T-helper 1 cell treated with Interleukin-12 subunit alpha and Interleukin-12 subunit beta and Interleukin-4 antibody, amounts not matched to agents 30 ng/mL and 1 ng/mL, for 36 hours (primary cell): ENCODE measurements at regions not wholly inside any gene's neighbourhood (a gene's known extent, or its start where the extent isn't known, plus 50 kb on each side); places are given as distances from the start of the nearest gene placed in this dataset.

ENCODE experiments used
- intact Hi-C: fragments of 100-400 bp; cut with micrococcal nuclease; formaldehyde crosslinking; loops from one replicate; pipeline ENCODE4 v1.15.1; 2024

DNA sequence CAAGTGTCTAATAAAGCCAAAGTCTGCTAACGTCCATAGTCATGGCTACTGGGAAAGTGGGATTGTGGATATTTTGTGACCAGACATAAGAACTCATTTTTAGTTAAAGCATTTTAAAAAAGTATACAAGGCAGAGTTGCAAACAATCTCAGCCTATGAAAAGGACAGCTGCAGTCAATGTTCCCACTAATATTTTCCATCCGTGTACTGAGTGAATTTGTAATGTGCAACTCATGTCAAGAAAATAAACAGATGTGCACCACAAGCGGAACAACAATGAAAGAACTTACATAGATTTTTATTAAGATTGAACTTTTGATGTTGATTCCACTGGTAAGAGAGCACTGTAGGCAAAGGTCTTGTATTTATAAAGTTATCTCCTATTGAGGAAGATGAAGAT, 231.3 kb upstream of the SEMA6D start:
- intact Hi-C loops: no loop called here

DNA sequence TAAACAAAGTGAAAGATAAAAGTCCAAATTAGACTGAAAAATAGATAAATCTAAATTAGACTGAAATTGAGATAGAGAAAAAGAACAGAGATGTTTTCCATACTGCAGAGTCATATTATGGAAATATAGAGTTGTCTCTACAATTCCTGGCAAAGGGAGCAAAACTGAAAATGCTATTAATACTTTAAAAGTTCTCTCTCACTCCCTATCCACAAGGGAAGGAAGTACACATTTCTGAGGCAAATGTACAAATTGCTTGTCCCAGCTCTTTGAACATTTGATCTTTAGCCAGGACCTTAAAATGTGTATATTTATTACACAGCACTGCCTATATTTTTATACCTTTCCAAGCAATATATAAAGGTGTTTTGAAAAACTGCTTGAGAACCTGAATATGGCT, 225.1 kb upstream of the SEMA6D start:
- intact Hi-C loops: no loop called here

DNA sequence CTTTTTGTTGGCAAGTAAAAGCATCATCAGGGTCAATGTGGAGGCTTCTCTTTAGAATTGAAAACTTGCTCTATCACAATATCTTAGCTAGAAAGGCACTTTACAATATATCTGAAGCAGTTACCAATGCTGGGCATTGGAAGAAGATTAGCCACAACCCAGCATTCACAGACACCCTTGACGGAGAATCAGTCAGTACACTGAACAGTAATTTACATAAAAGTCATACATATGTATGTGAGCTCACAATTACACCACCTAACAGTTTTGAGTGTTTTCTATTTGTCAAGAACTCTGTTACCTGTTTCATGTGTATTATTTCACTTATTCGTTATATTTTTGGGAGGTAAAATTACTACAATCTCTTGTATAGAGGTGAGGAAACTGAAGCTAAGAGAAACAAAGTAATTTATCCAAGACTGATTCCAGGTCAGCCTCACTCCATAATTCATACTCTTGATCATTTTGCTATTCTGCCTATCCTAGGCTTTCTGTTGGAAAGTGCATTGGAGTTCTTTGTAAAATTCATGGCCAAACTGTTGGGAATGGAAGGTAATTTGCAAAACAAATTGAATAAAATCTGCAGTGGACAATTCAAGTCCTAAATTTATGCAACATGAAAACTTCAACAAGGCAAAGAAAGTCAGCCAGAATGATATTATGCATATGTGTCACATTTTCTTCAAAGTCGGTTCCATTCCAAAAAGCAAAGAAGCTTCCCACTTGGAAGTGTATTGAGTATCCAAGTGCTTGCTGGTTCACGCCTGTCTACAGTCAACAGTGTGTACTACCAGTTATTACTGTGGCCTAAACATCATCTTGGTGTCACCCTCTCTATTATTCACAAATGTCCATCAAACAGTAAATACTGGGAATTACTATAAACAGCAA, 223.7 kb upstream of the SEMA6D start:
- intact Hi-C loops: no loop called here

DNA sequence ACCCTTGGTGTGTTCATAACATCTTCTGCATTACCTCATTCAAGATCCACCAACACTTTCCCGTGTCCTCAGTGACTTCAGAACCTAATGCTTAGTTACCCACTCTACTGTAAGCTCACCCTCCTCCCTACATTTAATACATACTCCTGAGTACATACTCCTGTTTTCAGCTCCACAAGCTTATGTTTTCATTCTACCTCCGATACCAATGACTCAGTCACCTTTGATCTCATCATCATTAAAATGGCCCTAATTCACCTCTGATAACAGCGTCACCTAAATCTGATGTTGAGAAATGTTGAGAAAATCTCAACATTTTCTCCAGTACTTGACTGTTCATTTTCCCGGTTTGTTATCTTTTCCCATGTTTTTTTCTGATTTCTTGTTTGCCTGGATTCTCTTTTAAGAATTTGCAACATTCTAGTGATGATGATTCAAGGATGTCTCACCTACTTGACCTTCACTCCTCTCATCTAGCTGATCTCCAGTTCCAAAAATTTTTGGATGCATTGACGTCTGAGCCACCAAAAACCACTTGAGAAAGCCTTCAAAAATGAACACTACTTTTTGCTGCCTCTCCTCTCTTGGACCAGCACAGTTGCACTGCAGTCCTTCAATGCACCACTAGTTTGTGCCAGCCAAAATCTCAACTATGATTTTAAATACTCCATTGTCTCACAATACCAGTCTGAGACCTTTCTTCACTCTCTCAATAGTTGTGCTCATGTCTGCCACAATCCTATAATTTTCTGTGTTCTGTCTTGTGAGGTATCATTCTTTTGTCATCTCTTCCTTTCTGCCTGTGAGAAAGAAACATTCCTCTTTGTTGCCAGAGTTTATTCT, 220.7 kb upstream of the SEMA6D start:
- intact Hi-C loops: no loop called here

DNA sequence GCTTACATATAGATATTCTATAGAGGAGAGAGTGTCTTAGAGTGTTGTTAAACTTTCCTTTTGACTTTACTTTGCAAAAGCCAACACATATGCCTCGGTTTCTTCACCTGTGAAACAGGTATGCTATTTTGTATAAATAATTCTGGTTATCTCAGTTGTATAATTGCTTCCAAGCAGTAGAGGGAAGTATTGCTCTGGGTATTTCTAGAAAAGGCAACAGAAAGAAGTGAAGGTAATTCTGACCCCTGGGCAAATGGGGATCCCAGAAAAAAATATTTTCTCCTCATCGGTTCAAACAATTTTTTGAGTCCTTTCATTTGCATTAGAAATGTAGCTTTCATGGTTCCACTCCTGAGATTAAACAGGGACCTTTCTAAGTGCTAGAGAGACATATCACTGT, 216.5 kb upstream of the SEMA6D start:
- intact Hi-C loops: no loop called here

DNA sequence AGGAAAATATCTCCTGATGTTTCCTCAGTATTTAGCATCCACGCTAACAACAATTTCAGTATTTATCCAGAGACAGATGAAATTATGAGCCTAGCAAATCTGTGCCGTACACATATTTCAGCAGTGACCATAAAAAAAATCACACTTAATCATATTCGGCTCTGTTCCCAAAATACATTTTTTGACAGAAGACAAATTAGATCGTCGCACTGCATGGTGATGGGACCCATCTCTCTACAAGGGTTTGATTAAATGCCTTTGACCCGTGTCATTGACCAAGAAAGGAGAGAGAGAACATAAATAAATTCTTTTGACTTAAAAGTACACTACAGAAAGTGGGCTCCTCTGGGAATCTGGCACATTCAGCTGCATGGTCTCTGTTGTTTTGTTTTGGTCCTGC, 215.3 kb upstream of the SEMA6D start:
- intact Hi-C loops: no loop called here

DNA sequence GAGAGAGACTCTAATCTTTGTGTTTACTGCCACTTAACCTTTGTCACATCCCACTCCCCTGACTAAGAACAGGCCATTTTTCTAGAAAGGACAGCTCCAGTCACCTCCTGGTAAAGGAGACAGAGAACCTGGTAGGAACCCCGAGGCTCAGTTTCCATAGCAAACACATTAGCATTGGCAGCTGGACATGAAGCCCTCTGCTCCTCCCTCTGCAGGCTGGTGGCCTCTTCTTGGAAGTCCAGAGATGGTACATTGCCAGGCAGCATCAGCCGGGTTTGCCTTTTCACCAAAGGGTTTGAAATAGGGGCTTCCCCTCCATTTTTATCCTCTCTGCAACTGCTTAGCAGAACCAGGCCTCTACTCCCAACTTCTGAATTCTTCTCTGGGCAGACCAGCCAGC, 213.4 kb upstream of the SEMA6D start:
- intact Hi-C loops: no loop called here

DNA sequence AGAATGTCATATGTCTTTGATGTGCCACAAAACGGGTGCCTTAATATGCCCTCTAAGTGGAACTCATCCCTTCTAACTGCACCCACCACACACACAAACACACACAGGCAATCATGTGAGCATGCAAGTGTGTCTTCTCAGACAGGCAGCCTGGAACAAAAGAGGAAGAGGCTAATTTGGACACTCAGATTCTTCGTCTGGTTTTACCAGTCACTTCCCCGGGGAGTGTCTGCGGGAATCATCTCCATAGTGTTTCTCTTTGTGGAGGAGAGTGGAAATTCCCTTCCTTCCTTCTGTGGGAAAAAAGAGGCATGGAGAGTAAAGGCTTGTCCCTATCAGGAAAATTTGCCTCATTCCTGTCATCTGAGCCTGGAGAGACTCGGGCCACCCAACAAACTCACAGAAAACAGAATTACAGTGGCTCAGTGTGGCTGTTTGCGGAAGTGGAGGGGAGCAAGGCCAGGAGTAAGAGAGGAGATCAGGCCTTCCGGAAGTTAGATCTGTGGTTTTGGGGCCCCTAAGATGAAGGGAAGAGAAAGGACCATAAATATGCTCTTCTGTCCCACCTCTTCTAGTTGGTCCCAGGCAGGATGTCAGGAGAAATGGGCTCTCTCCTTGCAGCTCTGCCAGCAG, 212.6 kb upstream of the SEMA6D start:
- intact Hi-C loops: no loop called here

DNA sequence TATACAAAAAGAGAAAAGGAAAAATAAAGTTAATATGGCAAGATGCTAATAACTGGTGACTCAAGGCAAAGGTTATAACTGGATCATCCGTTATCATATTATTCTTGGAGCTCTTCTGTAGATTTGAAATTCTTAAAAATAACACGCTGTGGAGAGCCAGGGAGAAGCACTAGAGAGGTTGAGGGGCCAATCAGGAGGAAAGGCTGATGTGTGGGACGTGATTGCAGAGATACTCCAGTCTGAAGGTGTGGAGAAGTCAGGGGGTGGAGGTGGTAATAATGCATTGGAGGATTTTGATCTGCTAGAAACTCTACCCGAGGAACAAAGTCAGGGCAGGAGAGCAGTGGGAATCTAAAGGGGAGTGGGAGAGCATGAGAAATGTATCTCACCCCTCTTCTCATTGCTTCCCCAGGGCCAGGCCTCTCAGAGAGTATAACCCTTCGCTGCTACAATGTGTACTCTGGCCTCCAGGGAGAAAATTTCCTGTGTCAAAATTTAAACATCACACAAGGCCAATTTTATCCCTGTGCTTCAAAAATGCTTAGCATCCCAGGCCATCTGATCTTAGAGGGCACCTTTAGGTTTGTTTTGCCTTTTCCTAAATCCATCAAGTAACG, 211.5 kb upstream of the SEMA6D start:
- intact Hi-C loops: no loop called here

DNA sequence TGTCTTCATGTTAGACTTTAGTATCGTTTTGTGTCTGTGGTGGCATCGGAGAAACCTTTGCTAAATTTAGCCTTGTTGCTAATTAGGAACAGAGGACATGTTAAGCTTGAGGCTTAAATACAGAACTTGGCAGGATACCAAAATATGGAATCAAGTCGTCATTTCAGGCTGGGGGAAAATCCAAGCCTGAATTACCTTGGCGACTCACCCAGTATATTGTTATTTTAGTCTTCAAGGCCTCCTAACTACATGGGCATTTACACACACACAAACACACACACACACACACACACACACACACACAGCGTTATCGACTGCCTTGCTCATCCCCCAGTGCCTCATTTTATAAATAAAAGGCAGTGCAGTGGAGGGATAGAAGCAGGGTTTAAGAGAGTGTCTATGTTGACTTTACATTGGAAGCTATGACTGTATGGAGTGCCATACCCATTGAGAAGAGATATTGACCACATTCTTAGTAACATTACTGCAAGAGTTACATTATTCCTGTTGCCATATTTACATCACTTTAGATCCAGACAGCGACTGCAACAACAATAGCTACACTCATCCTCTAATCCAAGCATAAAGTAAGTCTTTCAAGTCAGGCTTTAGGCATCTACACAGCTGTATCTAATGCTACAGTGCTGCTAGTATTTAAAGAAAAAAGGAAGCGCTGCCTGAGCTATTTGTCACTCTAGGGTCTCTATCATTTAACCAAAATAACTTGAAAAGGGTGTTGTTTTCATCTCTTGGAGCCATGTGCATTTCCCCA, 210.8 kb upstream of the SEMA6D start:
- intact Hi-C loops: no loop called here

DNA sequence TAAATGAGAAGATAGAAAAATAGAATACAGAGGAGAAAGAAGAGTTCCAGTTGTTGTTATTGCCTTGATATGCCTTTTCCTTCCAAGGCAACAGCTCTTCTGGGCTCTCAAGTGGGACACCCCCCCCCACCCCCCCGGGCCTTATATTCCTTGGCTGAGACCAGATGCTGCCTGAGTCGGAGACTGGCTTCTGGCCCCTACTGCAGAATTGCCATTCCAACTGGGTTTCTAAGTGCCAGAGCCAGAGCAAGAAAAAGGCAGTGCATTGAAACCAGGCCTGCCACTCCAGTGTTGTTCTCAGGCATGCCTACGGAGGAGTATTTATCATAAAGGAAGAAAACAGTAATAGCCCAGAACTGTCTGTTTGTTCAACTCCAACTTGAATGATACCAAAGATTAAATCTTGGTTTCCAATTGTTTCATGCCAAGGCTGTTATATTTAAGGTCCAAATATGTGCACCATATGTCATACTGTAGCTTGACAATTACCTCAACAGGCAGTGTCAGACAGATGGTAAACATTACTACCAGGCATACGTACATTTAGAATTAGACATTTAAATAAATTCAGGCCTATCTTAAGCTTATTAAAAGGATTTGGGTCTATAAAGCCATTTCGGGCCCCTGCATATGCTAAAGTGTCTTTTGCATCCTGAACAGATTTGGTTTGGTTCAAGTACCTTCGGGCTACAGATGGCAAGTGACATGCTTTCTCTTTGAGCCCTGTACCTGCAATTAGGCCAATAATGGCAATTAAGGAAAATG, 209.9 kb upstream of the SEMA6D start:
- intact Hi-C loops: no loop called here

DNA sequence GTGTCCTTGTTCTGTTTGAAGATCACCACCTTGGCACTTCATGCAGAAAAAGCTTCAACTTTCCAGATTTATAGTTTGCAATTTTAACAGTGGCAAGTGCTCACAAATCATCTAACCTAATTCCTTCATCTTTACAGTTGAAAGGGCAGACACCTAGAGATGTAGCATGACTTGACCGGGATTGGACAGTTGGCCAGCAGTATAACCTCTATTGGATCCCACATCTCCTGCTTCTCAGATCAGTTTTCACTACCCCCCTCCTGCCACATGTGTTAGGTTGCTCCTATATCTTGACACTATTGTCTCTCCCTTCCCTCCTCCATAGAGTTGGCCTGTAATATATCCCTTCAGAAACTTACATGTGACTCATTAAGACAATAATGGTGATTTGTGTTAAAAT, 206.0 kb upstream of the SEMA6D start:
- intact Hi-C loops: no loop called here

DNA sequence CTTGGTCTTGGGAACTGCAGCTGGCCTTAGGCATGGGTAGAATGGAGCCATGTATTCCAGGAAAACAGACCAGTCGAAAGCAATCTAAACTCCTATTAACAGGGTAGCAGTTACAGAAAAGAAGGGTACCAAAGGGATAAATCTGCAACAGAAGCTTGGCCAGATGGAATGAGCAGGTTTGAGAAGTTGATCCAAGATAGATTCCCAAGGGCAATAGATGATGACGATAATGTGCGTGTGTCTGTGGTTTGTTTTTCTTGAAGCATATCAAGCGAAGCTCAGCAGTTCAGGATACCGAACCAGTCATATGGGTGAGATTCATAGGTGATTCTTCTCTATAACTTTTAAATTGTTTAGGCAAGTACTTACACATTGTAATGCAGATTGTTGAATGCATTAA, 203.8 kb upstream of the SEMA6D start:
- intact Hi-C loops: no loop called here

DNA sequence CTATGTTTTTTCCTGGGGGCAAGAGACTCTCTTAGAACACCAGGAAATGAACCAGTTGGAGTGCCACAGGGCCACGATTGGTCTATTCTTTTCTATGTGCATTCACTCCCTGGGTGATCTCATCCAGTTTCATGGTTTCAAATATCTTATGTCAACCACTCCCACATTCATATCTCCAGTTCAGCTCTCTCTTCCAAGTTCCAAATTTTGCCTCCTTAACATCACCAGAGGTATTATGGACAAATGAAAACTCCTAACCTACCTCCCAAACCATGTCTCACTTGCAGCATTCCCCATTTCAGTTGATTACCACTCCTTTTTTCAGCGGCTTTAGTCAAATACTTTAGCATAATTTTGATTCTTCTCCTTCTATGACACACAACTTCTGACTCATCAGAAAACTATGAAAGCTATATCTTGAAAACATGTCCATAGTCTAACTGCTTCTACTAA, 203.1 kb upstream of the SEMA6D start:
- intact Hi-C loops: no loop called here

DNA sequence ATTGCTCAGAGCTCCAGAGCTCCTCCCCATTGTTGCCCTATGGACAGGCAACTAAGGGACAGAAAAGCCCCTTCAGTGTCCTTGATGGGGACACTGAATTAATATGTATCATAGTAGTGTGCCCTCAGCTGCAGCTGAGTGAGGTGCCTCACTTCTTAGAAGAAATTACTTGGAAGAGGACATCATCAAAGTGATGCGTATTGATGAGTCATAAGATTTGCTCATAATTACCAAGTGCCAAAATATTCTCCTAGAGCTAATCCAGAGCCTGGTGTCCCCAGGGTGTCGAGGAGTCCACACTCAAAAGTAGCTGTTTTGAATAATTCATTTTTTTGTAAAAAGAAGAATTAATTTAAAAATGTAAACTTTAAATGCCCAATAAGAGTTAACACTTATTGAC, 200.7 kb upstream of the SEMA6D start:
- intact Hi-C loops: no loop called here

DNA sequence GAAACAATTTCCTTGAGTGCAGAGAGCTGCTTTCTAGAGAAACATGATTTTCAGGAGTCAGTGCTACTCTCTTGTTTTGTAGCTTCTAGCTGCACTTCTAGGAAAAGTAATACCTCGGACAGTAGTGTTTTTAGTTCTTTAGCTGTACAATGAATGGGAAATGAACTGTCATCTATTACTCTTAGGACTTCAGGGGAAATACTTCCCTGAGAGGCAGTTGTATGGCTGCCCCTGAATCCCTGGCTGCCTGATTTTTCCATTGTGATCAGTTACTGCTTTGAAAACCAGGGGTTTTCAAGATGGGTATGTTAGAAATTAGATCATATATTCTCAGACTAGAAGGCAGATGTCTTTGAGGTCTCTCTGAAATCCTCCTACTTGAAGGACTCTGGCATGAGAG, 200.3 kb upstream of the SEMA6D start:
- intact Hi-C loops: no loop called here

DNA sequence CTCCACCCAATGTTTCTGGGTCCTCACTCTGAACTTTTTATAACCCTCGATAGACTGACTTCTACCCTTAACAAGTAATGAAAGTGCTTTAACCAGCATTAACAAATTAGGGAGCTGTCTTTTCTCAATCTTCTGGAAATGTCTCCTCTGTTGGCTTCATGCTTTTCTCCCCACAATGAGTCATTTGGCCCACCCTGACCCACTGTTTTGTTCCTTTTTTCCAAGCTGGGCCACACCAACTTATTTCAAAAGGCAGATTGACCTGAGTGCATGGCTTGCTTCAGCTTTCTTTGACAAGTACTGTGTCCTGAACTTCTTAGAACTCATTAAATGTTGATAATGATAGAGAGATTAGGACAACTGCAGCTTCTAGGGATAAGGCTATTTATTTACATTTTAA, 199.6 kb upstream of the SEMA6D start:
- intact Hi-C loops: no loop called here

DNA sequence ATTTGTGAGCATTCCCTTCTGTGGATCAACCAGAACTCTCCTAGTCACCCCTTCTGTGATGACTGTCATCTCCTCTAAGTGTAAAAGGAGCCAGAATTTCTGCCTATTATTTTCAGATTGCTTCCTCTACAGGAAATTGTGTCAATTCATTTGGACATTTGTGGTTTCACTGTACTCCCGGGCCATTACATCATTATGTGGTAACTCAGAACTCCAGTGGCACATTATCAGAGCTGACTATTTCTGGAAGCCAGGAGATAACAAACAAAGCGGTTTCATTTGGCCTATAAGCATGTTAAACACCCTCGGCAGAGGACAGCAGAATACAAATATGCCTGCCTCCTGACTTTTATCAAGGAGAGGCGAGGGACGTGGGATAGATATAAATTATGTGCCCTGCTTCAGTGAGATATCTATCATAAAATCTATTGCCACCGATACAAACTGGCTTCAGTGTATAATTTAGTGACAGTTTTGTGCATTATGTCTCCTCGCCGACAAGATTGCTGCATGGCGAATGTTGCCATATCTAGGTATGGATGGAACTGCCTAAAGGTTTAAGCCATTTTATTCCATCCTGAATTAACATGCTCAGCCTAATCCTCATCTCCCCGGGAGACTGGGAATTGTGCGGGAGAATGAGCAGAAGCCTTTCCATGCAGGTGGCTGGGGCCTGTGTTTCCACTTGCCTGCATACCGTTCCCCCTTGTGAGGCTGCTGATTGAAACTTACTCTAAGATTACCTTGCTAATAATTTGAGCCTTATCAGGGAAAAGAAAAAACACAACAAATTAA, 193.4 kb upstream of the SEMA6D start:
- intact Hi-C loops: no loop called here

DNA sequence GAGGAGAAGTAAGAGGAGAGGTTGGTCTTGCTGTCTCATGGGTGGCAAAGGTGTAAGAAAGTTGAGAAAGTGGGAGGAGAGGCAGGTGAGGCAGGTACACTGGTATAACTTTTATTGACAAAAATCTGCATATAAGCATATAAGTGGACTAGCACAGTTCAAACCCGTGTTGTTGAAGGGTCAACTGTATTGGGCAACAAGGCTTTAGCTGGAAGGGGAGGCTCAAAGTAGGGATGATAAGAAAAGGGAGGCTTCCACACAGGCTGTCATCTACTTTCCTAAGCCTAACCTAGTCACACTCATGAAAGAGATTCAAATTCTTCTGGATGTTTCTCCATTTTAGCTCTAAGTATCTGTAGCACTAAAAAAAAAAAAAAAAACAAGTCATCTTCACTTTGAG, 188.1 kb upstream of the SEMA6D start:
- intact Hi-C loops: no loop called here
